ENCODE measurements at regions not wholly inside any gene's neighbourhood (a gene's known extent, or its start where the extent isn't known, plus 50 kb on each side); places are given as distances from the start of the nearest gene placed in this dataset.

GRCh38 chr16:48450367-48450766 lies 65.2 kb upstream of the SIAH1 start:
- Histone ChIP-seq H3F3A (ENCODE audit: low read depth) (no peaks in the 10 kb centered on the region), H4K20me1 (ENCODE audit: insufficient read depth, low read length, poor library complexity, severe bottlenecking) (no peaks in the 10 kb centered on the region), H3K9ac (ENCODE audit: low read depth, low read length, poor library complexity, severe bottlenecking) (no peak overlapping the region), H3K9me3 (ENCODE audit: insufficient read depth, low read depth, low read length) (no peaks in the 10 kb centered on the region), H3K4me1 (ENCODE audit: insufficient read depth, low read length, poor library complexity, severe bottlenecking) (no peaks in the 10 kb centered on the region), H3K9me2 (replicated peaks; ENCODE audit: low read depth, low read length) (no peaks in the 10 kb centered on the region), H3K79me2 (ENCODE audit: insufficient read depth, low read length) (no peaks in the 10 kb centered on the region), H2AFZ (ENCODE audit: low read length) (no peak overlapping the region), H3K36me3 (ENCODE audit: insufficient read depth, low read length) (no peaks in the 10 kb centered on the region), H3K4me3 (ENCODE audit: low read length, poor library complexity, severe bottlenecking) (no peak overlapping the region), H3K4me2 (ENCODE audit: low read depth, low read length, poor library complexity, severe bottlenecking) (no peak overlapping the region), H3K27me3 (ENCODE audit: insufficient read depth, low read length, poor library complexity, severe bottlenecking) (no peaks in the 10 kb centered on the region)
- TF ChIP-seq CTCF (conservative IDR thresholded peaks at IDR 0.05; ENCODE audit: low read length) (no peak), EZH2phosphoT487 (IDR thresholded peaks at IDR 0.05; ENCODE audit: borderline replicate concordance) (no peak)

GRCh38 chr16:48448841-48449481 lies 63.7 kb upstream of the SIAH1 start:
- no peaks in the 10 kb centered on the region for H3K4me1 ChIP-seq (ENCODE audit: insufficient read depth, low read length, poor library complexity, severe bottlenecking)
- H3K4me3 ChIP-seq (ENCODE audit: low read length, poor library complexity, severe bottlenecking): no peak overlapping the region
- no peak overlapping the region for H3K4me2 ChIP-seq (ENCODE audit: low read depth, low read length, poor library complexity, severe bottlenecking)
- H3K9me3 ChIP-seq (ENCODE audit: insufficient read depth, low read depth, low read length): no peaks in the 10 kb centered on the region
- no peaks in the 10 kb centered on the region for H3K9me2 ChIP-seq (replicated peaks; ENCODE audit: low read depth, low read length)
- TF ChIP-seq EZH2phosphoT487 (IDR thresholded peaks at IDR 0.05; ENCODE audit: borderline replicate concordance) (no peak), CTCF (conservative IDR thresholded peaks at IDR 0.05; ENCODE audit: low read length) (no peak)
- H3K36me3 ChIP-seq (ENCODE audit: insufficient read depth, low read length): no peaks in the 10 kb centered on the region
- no peaks in the 10 kb centered on the region for H3K79me2 ChIP-seq (ENCODE audit: insufficient read depth, low read length)
- no peaks in the 10 kb centered on the region for H4K20me1 ChIP-seq (ENCODE audit: insufficient read depth, low read length, poor library complexity, severe bottlenecking)
- no peak overlapping the region for H3K9ac ChIP-seq (ENCODE audit: low read depth, low read length, poor library complexity, severe bottlenecking)
- no peaks in the 10 kb centered on the region for H3F3A ChIP-seq (ENCODE audit: low read depth)
- no peaks in the 10 kb centered on the region for H3K27me3 ChIP-seq (ENCODE audit: insufficient read depth, low read length, poor library complexity, severe bottlenecking)
- H2AFZ ChIP-seq (ENCODE audit: low read length): no peak overlapping the region

- Histone ChIP-seq H3K9me3 (ENCODE audit: insufficient read depth, low read depth, low read length) (no peaks in the 10 kb centered on the region), H3K79me2 (ENCODE audit: insufficient read depth, low read length) (no peaks in the 10 kb centered on the region), H3K27me3 (ENCODE audit: insufficient read depth, low read length, poor library complexity, severe bottlenecking) (no peaks in the 10 kb centered on the region), H3K9me2 (replicated peaks; ENCODE audit: low read depth, low read length) (no peaks in the 10 kb centered on the region), H3K4me1 (ENCODE audit: insufficient read depth, low read length, poor library complexity, severe bottlenecking) (no peaks in the 10 kb centered on the region), H3K9ac (ENCODE audit: low read depth, low read length, poor library complexity, severe bottlenecking) (no peak overlapping the region), H3F3A (ENCODE audit: low read depth) (no peaks in the 10 kb centered on the region), H3K36me3 (ENCODE audit: insufficient read depth, low read length) (no peaks in the 10 kb centered on the region), H3K4me2 (ENCODE audit: low read depth, low read length, poor library complexity, severe bottlenecking) (no peak overlapping the region), H4K20me1 (ENCODE audit: insufficient read depth, low read length, poor library complexity, severe bottlenecking) (no peaks in the 10 kb centered on the region), H3K4me3 (ENCODE audit: low read length, poor library complexity, severe bottlenecking) (no peak overlapping the region), H2AFZ (ENCODE audit: low read length) (no peak overlapping the region)
- TF ChIP-seq EZH2phosphoT487 (IDR thresholded peaks at IDR 0.05; ENCODE audit: borderline replicate concordance): no peak
- TF ChIP-seq CTCF (conservative IDR thresholded peaks at IDR 0.05; ENCODE audit: low read length): no peak
These were observed 62.8 kb upstream of the SIAH1 start for GRCh38 chr16:48447940-48448536.

Data from Loucy (cell line).